HFF-Myc (cell line): ENCODE measurements at regions not wholly inside any gene's neighbourhood (a gene's known extent, or its start where the extent isn't known, plus 50 kb on each side); places are given as distances from the start of the nearest gene placed in this dataset.

Experiments used
- DNase-seq: peaks from one replicate; pipeline ENCODE4 v3.0.0-alpha.2; 2011; ENCODE audit warnings: low read depth; ENCODE audit errors: extremely low read depth
- H3K4me3 ChIP-seq: replicated peaks from 2 replicates; pipeline ENCODE4 v1.5.1; 2011; ENCODE audit warnings: low read depth, mild to moderate bottlenecking, control low read depth, low read length
- CTCF ChIP-seq: IDR thresholded peaks from 2 replicates; pipeline ENCODE4 v1.5.1; 2012; ENCODE audit warnings: mild to moderate bottlenecking, low read depth, low read length, control low read depth; ENCODE audit errors: missing control alignments

DNA sequence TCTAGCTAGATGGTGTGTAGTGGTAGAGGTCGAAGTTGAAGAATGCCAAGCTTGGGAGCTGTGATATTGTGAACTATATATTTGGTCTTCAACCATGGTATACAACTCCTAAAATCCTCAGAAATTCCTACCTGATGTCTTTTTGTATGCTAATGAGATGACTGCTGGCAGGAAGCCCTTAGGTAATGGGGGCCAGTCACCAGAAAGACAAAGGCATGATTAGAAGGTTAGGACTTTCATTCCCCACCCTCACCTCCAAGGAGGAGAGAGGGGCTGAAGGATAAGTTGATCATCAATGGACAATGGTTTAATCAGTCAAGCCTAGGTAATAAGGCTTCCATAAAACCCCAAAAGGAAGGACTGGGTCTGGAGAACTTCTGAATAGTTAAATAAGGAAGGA lies 285.7 kb upstream of the POU5F2 start:
- TF ChIP-seq CTCF: no peak
- no peak for DNase-seq
- H3K4me3 ChIP-seq: no peak overlapping the region

DNA sequence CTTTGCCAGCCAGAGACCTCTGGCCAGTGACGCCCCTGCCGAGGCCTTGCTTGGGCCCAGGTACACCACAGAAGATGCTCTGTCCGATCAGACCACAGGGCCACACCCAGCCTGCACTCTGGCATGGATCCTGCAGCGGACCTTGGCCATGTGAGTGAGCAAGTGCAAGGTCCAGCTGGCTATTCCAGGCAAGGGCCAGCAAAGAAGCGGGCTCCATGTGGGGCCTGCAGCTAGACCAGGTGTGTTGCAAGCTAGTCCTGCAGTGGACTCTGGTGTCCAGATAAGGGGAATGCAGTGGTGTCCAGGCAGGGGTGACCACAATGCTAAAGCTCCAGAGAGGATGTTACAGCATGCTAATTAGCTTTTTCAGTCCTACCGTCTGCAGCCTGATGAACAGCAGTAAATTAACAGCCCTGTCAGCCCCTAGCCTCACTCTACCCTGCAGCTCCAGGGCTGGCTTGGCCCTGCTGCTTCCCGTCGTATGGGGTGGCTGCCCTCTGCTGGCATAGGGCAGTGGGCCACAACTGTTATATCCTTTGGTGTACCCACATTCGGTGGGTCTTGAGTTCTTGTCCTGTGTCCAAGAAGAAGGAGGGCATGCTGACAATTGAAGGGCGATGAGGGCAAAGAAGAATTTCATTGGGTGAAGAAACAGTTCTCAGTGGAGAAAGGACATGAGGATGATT lies 284.5 kb upstream of the POU5F2 start:
- no peak for DNase-seq
- no peak for TF ChIP-seq CTCF
- H3K4me3 ChIP-seq: no peak overlapping the region

- H3K4me3 ChIP-seq: no peak overlapping the region
- TF ChIP-seq CTCF: no peak
- DNase-seq: no peak
Observed at GRCh38 chr5:94024620-94025019, 283.2 kb upstream of the POU5F2 start.

DNA sequence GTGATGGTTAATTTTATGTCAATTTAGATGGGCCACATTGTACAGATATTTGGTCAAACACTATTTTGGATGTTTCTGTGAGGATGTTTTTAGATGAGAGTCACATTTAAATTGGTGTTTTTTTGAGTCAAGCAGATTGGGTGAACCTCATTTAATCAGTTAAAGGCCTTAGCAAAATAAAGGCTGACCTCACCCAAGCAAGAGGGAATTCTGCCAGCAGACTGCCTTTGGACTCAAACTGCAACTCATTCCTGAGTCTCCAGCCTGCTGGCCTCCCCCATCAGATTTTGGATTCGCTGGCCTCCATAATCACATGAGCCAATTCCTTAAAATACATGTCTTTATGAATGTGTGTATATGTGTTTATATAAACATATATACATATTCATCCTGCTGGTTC lies 282.7 kb upstream of the POU5F2 start:
- no peak overlapping the region for H3K4me3 ChIP-seq
- no peak for DNase-seq
- TF ChIP-seq CTCF: no peak

- DNase-seq: peak; percentile 39
- no peak overlapping the region for H3K4me3 ChIP-seq
- TF ChIP-seq CTCF: no peak
Observed at GRCh38 chr5:94021246-94021645, 279.8 kb upstream of the POU5F2 start.

DNA sequence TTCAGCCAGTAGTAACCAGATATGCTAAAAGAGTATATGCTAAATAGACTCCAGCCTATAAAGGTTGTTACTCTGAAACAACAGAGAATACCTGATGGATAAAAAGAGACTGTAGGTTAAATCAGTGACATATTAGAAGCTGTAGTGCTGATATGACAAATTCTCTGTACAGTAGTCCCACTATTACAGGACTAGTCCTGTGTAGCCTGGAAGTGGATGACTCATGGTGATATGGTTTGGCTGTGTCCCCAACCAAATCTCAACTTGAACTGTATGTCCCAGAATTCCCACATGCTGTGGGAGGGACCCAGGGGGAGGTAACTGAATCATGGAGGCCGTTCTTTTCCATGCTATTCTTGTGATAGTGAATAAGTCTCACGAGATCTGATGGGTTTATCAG lies 276.2 kb upstream of the POU5F2 start:
- no peak overlapping the region for H3K4me3 ChIP-seq
- no peak for TF ChIP-seq CTCF
- no peak for DNase-seq

DNA sequence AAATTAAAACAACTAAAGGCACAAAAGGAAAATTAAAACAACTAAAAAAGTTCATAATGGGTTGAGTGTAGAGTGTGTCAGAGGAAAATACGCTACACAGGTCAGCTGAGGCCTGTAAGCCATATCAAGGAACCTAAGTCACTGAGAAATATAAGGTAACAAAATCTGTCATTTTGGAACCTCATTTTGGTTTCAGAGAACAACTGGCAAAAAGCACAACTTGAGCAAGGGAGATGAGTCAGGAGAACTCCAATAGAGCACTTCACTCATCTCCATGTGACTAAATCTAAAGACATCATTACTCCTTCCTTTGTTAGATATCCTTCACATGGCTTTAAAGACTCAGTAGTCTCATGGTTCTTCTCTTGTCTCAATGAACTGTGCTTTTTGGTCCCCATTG lies 269.4 kb upstream of the POU5F2 start:
- no peak for TF ChIP-seq CTCF
- DNase-seq: no peak

More for the DNA sequence above, 269.4 kb upstream of the POU5F2 start:
- H3K4me3 ChIP-seq: no peak overlapping the region
